ENCODE measurements at regions not wholly inside any gene's neighbourhood (a gene's known extent, or its start where the extent isn't known, plus 50 kb on each side); places are given as distances from the start of the nearest gene placed in this dataset.
A peak's percentile ranks its signal among the peaks of the same experiment; 100 is the strongest.

DNA sequence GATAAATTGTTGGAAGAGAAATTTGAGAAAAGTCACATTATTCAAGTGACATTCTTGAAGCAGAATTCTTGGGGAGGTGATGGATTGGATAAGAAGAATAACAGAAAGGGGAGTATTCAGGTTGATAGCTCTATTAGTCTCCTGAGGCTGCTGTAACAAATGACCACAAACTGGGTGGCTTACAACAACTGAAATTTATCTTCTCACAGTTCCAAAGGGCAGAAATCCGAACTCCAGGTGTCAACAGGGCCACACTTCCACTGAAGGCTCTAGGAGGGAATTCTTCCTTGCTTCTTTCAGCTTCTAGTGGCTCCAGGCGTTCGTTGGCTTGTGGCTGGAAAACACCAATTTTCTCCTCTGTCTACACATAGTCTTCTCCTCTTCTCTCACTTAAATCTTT, 99.8 kb downstream of the TES start:
- DNase-seq = no peak

DNA sequence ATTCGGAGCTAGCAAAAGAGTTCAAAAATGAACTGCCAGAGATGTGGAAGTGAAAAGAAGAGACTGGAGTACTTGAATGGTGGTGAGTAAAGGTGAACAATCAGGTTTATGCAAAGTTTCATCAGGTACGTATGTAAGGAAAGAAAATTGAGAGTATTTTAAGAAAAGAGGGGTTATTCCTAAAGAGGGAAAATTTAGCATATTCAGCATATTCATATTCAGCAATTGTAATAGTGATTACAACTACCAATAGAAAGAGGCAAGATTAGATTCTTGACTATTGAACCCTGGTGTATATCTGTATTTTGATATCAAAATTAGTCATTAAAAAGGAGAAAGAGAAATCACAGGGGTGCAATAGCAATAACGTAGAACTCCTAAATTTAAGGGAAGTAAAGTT, 100.9 kb downstream of the TES start:
- no peak for DNase-seq

DNA sequence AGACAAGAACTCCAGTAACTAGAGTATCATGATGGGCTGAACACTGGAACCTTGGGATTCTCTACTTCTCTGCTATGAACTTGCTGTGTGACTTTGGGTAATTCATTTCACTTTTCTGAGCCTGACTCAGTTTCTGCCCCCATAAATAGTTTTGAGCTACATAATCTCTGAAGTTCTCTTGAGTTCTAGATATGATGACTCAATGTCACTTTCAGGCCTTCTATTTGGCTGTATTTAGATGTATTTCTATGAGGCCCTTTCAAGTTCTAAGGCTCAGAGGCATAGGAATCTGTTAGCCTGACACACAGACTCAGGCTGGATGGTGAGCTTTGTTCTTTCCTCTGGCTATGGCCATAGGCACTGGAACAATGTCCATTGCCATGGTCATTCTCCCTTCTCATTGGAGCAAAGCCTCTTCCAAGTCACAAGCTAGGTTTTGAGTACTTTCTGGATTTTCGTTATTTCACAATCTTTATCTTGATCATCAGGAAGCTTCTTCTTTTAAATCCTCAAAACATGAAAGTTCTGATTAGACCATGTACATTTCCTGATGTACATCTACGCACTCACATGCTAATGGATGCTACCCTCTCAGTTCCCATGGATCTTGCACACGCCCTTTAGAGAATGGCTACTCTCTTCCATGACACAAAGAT, 101.6 kb downstream of the TES start:
- DNase-seq = no peak

DNA sequence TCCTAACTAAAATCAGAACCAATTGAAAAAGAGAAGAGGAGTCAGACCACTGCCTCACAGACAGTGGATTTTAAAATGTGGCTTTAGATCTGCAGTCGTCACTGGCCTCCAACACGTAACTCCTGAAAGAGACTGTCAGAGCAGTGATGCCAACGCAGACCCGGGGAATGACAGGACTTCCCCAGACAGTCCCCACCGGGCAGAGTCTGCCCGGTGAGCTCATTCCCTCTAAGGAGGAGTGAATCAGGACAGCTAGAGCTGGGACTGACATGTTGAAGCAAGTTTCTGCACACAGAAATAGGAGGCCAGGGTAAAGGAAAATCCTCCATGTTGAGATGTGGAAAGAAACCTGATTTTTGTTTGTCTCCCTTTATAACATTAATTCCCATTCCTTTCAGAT, 105.0 kb downstream of the TES start:
- DNase-seq = peak; percentile 63

DNA sequence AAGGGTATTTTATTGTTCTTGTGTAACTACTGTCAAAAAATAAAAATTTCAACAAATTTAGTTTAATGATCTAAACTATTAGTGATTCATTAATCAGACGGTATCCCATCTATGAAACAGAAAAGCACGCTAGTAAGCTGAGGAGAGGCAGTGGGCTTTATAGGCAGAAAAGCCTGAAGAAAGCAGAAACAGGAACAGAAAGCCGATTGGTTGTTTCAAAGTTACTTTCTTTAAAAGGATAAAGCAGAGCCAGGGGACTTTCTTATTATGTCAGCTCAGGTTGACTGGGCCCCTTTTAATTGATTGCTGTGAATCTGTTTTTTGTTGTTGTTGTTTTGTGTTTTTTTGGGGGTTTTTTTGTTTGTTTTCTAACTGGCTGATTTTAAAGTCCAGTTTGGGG, 105.5 kb downstream of the TES start:
- DNase-seq = no peak

DNA sequence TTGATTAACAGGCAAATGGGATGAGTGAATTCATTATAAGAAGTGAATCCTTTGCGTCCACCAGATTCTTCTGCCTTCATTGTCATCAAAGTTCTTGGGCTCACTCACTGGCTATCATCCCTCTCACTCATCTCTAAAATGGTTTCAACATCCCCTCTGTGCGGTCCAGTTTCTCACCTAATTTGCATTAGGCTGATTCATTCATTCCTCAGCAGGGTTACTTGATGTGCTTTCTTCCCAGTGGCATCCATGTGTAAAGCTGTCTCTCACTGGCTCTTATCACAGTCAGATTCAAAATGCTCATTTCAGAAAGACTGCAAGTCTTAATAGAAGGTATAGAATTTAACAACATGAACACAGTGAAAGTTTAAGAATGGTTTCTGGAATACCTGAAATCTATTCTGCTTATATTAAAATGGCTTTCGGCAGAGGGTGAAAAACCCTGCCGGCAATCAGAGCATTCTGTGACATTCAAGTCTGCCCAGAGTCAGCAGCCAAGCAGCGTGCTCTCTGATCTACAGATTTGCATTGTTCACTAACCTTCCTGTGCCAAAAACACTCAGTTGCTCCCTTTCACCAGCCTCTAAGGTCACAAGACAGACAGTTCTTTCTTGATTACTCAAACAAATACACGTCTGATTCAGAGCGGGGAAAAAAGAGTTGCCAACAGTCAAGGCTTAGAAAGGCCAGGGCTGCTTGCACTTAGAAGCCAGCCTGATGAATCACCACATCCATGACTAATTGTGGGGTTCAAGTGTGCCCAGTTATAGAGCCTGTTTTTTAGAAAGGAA, 106.7 kb downstream of the TES start:
- peak; percentile 99 for DNase-seq

DNA sequence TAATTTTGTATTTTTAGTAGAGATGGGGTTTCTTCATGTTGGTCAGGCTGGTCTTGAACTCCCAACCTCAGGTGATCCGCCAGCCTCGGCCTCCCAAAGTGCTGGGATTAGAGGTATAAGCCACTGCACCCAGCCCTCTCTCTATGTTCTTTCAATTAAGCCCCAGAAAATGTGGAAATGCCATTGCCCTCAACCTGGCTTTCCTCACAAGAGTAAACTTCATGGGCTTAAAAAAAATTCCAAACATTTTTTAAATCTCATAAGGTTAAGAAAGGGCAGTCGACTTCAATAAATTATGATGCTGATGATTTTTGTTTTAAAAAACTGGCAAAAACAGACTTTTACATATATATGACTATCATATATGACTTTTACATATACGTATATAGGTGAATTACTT, 107.6 kb downstream of the TES start:
- DNase-seq = peak; percentile 74

DNA sequence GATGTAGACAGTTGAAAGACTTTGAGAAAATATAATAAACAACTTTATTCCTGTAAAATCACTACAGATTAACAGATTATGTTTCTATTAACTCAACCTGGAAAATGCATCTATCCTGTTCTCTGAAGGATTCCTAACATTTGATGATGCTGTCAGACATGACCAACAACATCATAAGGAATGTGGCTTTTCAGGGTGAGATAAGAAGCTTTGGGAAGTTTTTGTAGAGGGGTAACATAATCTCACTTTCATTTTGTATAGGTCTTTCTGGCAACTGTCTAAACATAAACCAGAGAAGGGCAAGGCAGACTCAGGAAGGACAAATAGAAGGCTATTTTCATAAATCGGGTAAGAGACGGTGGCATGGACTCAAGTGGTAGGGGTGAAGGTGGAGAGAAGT, 112.2 kb downstream of the TES start:
- DNase-seq = no peak

DNA sequence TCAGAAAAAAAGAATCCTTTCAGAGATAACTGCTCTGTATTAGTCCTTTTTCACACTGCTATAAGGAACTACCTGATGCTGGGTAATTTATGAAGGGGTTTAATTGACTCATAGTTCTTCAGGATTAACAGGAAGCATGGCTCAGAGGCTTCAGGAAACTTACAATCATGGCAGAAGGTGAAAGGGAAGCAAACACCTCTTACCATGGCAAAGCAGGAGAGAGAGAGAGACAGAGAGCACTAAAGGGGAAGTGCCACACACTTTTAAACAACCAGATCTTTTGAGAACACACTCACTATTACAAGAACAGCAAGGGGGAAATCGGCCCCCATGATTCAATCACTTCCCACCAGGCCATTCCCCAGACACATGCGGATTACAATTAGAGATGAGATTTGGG, 114.2 kb downstream of the TES start:
- DNase-seq = no peak

DNA sequence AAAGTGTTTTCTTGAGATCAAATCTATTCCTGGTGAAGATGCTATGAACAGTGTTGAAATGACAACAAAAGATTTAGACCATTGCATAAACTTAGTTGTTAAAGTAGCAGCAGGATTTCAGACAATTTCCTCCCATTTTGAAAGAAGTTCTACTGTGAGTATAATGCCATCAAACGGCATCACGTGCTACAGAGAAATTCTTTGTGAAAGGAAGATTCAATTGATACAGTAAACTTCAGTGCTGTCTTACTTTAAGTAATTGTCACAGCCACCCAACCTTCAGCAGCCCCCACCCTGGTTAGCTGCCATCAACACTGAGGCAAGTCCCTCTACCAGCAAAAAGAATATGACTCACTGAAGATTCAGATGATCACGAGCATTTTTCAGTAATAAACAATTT, 115.2 kb downstream of the TES start:
- no peak for DNase-seq

DNA sequence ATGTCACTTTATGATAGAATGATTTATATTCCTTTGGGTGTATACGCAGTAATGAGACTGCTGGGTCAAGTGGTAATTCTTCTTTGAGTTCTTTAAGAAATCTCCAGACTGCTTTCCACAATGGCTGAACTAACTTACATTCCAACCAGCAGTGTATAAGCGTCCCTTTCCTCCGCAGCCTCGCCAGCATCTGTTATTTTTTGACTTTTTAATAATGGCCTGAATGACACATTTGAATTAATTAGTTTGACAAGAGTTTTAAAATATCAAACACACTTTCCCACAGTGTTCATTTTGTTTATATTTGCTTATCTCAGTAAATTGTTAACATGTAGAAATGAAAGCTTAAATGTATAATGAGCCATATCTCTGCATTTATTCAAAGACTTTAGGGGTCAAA, 116.8 kb downstream of the TES start:
- DNase-seq = no peak

DNA sequence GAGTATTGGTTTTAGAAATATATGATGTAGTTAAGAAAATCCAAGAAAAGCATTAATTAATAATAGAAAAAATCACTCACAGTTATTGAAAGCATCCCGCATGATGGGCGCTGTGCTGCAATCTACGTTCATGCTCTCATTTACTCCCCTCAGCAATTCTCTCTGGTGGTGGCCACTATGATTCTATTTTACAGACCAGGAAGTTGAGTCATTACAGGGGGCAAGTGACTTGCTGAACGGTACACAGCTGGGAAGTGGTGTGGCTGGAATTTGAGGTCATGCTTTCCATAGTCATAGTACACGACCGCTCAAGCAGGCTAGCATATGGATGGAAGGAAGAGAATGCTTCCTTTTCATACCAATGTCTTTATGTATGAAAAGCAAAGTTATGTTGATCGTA, 117.4 kb downstream of the TES start:
- peak; percentile 96 for DNase-seq

DNA sequence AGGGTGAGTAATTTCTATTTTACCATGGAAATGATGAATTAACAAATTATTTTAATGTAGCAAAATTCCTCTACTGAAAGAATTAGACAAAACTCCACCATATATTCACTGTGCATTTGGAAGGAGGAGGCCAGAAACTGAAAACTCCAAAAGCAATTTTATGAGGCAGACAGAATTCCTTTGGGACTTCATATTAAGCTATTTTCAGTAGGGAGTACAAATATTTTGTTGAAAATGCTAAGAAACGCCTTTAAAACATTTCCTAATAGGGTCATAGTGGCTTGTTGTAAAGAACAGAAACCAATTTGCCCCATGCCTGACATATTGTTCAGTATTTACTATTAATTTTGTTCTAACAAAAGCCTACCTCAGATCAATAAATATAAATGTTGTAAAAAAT, 117.8 kb downstream of the TES start:
- no peak for DNase-seq

DNA sequence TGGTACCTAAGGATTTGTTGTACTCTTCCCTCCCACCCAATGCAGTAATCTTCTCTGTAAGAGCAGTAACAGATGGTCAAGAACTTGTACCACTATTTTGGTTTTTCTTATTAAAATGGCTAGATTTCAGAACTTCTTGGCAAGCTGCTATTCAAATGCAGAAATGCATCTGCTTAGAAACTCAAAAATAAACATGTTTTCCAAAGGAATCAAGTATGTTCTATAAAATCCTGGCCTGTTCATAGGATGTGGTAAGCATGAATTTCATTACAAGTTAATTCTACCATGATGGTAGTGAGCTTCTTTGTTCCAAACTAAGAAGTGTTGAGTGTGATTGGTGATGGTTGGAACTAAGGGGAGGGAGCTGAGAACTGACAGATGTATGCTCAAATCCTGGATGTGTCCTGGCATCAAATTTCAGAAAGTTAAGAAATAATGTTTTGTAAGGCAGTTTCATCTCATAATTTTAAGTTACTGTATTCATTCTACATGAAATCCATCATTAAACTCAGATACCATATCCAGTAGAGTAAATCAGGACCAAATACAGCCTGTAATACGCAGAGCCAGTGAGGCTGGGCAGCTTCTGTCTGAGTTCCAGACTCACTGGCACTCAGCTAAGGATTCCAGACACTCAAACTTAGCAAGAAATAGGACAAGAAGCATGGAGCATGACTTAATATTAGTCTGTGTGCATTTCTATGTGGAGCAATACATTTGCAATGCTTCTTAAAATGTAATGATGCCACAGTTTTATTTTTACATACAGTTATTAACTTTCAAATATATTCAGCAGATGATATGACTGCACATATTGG, 119.6 kb downstream of the TES start:
- no peak for DNase-seq

DNA sequence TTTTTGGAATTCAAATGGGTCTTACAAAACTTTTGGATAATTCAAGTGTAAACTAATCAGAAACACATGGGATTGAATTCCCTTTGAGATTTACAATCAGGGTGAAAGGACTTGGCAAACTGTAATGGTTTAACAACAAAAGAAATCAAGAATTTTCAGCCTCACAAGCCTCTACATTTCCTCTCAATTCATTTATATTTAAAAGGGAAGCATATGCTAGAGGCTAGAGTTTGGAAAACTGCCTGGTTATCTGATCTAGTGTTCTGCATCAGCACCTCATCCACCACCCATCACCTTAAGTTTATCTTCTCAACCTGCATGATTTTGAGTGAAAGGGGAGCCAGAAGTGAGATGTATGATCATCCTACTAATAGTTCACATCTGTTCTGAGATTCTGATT, 120.7 kb downstream of the TES start:
- peak; percentile 94 for DNase-seq

DNA sequence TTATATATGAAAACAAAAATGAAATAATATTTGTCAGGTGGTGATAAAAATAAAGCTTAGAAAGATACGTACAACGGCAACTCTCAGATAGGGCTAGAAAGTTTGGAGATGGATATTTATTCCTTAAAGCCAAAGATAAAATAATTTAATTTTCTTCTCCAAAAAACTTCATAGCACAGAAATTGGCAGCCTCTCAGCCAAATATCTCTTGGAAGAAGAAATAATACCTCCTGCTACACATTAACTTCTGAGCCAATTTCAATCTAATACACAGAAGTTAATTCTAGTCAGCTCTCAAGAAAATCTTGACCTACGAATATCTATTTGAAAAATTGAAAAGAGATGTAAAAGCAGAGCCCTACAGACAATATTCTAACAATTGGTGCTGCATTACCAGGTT, 122.4 kb downstream of the TES start:
- no peak for DNase-seq

DNA sequence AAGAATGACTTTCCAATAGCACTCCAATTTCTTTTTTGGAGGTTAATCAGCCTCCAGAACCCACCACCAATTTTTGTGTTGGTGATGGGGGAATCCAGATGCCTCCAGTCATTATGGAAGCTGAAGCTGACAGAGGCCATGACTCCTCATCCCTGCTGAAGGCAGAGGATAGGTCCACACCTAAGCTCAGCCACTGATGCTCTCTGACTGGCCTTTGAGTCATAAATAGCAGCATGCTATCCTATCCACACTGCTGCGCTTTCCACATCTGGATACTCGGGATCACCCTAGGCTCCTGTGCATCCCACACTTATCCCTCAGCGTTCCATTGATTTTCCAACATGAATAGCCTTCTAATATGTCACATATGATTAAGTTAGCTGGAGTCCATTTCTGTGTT, 124.2 kb downstream of the TES start:
- no peak for DNase-seq

DNA sequence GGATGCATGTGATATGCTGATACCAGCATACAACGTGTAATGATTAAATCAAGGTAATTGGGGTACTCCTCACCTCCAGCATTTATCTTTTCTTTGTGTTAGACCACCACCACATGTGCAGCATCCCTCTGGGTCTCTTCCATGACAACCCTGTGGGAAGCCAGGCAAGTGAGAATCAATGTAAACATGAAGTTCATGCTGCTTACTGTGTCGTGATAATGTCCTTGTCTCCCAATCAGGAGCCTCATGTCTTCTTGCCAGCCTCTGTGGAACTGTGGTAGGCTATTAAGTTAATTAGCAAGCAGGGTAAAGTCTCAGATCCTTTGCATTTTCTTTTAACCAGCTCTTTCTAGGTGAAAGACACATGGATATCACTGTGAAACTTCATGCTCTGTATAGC, 126.7 kb downstream of the TES start:
- no peak for DNase-seq

DNA sequence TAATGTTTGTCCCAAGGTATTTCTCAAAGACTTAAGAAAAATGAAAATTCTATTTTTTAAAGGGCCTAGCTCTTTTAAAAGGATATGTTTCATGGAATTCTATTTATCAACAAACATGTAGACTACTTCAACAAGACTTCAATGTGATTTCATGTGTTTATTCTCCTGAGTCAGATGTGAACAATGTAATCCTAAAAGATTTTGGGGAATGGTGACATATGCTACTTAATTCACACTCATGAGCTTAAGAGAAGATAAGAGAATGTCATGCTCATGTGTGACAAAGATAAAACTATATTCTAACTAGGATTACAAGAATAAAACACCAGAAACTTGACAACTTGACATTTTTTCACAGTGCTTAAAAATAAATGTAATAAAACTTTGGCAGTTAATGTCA, 127.5 kb downstream of the TES start:
- DNase-seq = no peak

DNA sequence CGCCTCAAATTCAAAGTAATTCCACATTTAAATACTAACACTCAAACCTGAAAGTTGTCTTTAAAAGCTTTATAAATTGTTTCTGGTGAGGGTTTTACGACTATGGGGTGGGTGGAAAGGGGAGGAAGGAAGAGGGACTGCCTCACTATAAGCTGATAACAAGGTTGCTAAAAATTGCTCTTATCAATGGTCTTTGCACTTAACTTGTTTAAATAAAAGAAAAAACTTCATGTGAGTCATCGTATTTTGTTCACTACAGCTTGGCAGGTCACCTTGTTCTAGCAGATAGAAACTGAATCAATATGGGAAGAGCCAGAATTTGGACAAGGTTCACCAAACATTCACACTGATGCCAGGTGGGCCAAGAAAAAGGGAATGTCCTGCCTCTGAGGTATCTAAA, 129.2 kb downstream of the TES start:
- DNase-seq = no peak

DNA sequence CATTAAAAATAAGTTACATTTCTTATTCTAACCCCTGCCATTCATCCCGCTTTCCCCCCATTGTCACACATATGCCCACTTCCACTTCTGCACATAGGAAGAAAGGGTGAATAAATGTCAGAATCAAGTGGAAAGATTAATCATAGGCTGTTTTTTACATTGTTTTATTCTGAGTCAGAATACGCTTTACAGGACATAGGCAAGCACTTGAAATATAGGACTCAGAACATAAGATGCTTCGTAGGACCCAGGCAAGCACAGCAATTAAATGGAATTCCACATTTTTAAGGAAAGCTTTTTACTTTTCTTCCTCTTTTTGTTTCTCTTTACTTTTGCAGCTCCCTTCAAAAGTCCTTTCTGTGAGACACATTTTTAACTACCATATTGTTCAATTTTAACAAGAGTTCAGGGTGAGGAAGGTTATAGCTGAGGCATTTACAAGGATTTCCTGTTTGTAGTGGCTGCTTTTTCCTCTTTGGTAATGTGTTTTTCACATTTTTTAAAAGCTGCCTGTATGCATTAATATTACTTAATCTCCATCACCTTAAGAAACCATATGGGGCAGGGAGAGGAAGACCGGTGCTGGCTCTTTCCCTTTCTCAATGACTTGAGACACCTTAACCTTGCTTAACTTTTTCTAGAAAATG, 130.0 kb downstream of the TES start:
- DNase-seq = no peak

DNA sequence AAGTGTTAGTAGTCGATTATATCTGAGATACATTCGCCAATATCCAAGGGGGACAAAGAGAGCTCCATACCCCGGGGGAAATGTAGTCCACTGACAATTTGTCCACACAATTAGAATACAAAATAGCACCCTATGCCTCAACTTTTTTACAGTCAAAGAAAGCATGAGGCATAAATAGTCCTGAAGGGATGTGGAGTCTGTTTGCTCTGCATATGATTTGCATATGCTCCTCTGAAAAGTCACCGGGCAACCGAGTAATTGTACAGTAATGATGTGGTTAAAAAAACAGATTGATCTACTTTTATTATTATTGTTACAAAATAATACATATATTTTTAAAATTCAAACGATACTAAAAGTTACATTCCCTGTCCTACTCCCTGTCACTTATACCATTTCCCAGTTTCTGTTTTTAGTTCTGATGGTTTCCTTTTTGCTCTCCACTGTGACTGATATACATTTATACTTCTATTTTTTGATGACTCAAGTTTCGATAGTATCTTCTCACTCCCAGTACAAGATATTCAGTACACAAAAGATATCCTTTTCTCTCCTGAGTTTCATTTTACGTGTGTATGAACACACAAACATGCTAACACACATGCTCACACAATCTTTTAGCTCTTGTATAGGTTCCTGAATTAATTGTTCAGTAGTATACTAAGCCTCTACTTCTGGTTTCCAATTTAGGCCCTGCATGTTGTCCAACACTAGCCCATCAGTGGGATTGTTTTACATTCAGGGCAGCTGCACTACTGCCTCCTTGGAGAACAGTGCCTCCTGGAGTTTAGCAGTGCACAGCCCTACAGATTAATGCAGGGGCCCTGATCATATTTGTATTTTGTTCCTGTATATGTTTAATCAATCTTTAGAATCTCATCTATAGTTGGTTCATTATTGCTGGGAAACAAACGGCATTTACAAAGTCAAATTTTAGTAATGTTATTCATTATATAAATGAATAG, 130.9 kb downstream of the TES start:
- no peak for DNase-seq
